Thymus (tissue), 11 donors: ENCODE measurements at regions not wholly inside any gene's neighbourhood (a gene's known extent, or its start where the extent isn't known, plus 50 kb on each side); places are given as distances from the start of the nearest gene placed in this dataset.

Experiments
- DNase-seq, 9 donors: peaks; one replicate each; pipeline ENCODE4 v3.0.0-alpha.2; 2013; ENCODE audit warnings: low spot score in 9 of 9, low read depth in 6 of 9, missing footprints in 1 of 9
- H3K27ac ChIP-seq, 2 donors: one replicate each; pipeline ENCODE4 v1.5.1; 2013; ENCODE audit warnings: control low read depth in 1 of 2, low read depth in 1 of 2, low read length in 1 of 2, mild to moderate bottlenecking in 1 of 2, moderate library complexity in 1 of 2
- H3K27me3 ChIP-seq, 2 donors: one replicate each; pipeline ENCODE4 v1.5.1; 2013; ENCODE audit warnings: low read length in 1 of 2; ENCODE audit not compliant: control insufficient read depth in 2 of 2, insufficient read depth in 1 of 2
- H3K36me3 ChIP-seq, 2 donors: one replicate each; pipeline ENCODE4 v1.5.1; 2013; ENCODE audit warnings: low read length in 1 of 2, mild to moderate bottlenecking in 1 of 2, moderate library complexity in 1 of 2; ENCODE audit not compliant: control insufficient read depth in 2 of 2, insufficient read depth in 2 of 2
- H3K4me1 ChIP-seq, 2 donors: one replicate each; pipeline ENCODE4 v1.5.1; 2013; ENCODE audit warnings: low read length in 2 of 2; ENCODE audit not compliant: control insufficient read depth in 2 of 2, insufficient read depth in 2 of 2
- H3K4me3 ChIP-seq, 2 donors: one replicate each; pipeline ENCODE4 v1.5.1; 2013; ENCODE audit warnings: low read length in 2 of 2, control low read depth in 1 of 2, mild to moderate bottlenecking in 1 of 2
- H3K9me3 ChIP-seq, 2 donors: one replicate each; pipeline ENCODE4 v1.5.1; 2013; ENCODE audit warnings: low read length in 1 of 2, mild to moderate bottlenecking in 1 of 2; ENCODE audit not compliant: control insufficient read depth in 2 of 2, insufficient read depth in 1 of 2
- WGBS: extraction: QIAGEN DNeasy Blood & Tissue Kit; methylation state at CpG from one replicate; pipeline ENCODE4 v1.1.7; 2013; 5-methylcytosine and 5-hydroxymethylcytosine counted together
- donor health status: healthy.

GRCh38 chr7:12074889-12075288, 136.2 kb upstream of the TMEM106B start:
- H3K27me3 ChIP-seq, result no peaks in the 10 kb centered on the region
- H3K4me1 ChIP-seq, result no peaks in the 10 kb centered on the region
- no peak overlapping the region for H3K4me3 ChIP-seq
- WGBS, result 71% methylated on average over 1 of the region's 1 CpG
- no peaks in the 10 kb centered on the region for H3K36me3 ChIP-seq
- H3K27ac ChIP-seq, result no peak overlapping the region
- no peak for DNase-seq
- no peaks in the 10 kb centered on the region for H3K9me3 ChIP-seq

GRCh38 chr7:12080006-12080405, 131.1 kb upstream of the TMEM106B start:
- no peaks in the 10 kb centered on the region for H3K27me3 ChIP-seq
- 72% methylated on average over 3 of the region's 3 CpGs for WGBS
- H3K27ac ChIP-seq, result no peak overlapping the region
- no peak for DNase-seq
- no peaks in the 10 kb centered on the region for H3K36me3 ChIP-seq
- H3K4me3 ChIP-seq, result no peak overlapping the region
- H3K4me1 ChIP-seq, result no peaks in the 10 kb centered on the region
- no peaks in the 10 kb centered on the region for H3K9me3 ChIP-seq

DNA sequence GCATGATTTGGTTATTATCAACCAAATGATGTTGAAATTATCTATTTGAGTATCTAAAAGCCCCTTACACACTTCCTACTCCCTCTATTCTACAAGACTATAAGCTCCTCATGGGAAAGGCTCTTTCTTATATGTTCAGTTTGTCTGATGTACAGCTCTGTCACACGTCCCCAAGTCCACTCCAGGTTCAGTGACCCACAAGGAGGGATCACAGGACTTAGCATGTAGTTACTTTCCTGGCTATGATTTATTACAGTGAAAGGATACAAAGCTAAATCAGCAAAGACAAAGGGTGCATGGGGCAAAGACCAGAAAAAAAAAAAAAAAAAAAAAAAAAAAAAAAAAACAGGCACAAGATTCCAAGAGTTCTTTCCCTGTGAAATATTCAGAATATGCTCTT, 125.6 kb upstream of the TMEM106B start:
- 71% methylated on average over 1 of the region's 1 CpG for WGBS

DNA sequence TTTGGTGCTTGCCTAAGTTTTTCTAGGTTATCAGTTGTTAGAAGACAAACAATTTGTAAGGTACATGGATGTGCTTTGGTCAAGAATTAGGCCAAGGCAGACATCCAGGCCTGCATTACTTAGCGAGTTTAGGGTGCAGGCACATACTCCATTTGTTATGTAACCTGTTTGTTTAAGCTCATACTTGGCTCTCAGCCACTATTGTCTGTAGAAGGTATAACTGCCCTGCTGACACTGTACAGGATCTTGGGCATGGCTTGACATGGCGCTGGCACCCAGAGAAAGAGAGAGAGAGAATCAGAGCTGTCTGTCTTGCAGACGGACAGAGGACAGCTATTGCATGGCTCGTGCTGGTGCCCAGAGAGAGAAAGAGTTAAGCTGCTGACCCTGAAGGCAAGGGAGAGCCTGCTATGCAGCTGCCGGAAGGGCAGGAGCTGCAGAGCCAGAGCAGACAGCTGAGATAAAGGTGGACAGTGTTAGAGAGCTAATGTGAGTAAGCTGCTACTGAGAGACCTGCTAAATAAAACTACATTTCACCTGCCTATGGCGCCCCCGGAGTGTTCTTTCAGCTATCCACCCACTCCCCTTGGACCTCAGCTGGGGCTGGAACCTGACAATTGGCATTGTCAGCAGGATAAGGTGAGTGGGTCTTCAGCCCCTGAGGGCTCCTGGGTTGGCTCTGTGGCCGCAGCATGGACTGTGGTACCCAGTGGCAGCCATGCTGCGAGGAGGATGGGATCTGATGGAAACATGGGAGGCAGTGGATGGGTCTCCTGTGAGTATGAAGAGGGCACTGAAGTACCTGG, 120.9 kb upstream of the TMEM106B start:
- 93% methylated on average over 9 of the region's 9 CpGs for WGBS
- H3K4me1 ChIP-seq, result no peaks in the 10 kb centered on the region
- H3K36me3 ChIP-seq, result no peaks in the 10 kb centered on the region
- no peak for DNase-seq
- H3K27ac ChIP-seq, result no peak overlapping the region
- no peak overlapping the region for H3K4me3 ChIP-seq
- no peaks in the 10 kb centered on the region for H3K9me3 ChIP-seq
- H3K27me3 ChIP-seq, result no peaks in the 10 kb centered on the region

More for the DNA sequence above, 125.6 kb upstream of the TMEM106B start:
- Histone ChIP-seq H3K9me3 (no peaks in the 10 kb centered on the region), H3K27me3 (no peaks in the 10 kb centered on the region), H3K4me1 (no peaks in the 10 kb centered on the region), H3K36me3 (no peaks in the 10 kb centered on the region), H3K27ac (no peak overlapping the region), H3K4me3 (no peak overlapping the region)
- no peak for DNase-seq

GRCh38 chr7:12090757-12091221, 120.3 kb upstream of the TMEM106B start:
- no peak overlapping the region for H3K27ac ChIP-seq
- DNase-seq, result no peak
- 94% methylated on average over 5 of the region's 5 CpGs for WGBS
- no peaks in the 10 kb centered on the region for H3K27me3 ChIP-seq
- no peak overlapping the region for H3K4me3 ChIP-seq
- H3K36me3 ChIP-seq, result no peaks in the 10 kb centered on the region
- H3K4me1 ChIP-seq, result no peaks in the 10 kb centered on the region
- no peaks in the 10 kb centered on the region for H3K9me3 ChIP-seq

GRCh38 chr7:12091231-12091630, 119.9 kb upstream of the TMEM106B start:
- no peak overlapping the region for H3K27ac ChIP-seq
- WGBS, result 92% methylated on average over 4 of the region's 4 CpGs
- no peak overlapping the region for H3K4me3 ChIP-seq
- H3K4me1 ChIP-seq, result no peaks in the 10 kb centered on the region
- H3K36me3 ChIP-seq, result no peaks in the 10 kb centered on the region
- no peaks in the 10 kb centered on the region for H3K9me3 ChIP-seq
- no peak for DNase-seq
- H3K27me3 ChIP-seq, result no peaks in the 10 kb centered on the region

GRCh38 chr7:12092499-12093130, 118.5 kb upstream of the TMEM106B start:
- 92% methylated on average over 5 of the region's 5 CpGs for WGBS

DNA sequence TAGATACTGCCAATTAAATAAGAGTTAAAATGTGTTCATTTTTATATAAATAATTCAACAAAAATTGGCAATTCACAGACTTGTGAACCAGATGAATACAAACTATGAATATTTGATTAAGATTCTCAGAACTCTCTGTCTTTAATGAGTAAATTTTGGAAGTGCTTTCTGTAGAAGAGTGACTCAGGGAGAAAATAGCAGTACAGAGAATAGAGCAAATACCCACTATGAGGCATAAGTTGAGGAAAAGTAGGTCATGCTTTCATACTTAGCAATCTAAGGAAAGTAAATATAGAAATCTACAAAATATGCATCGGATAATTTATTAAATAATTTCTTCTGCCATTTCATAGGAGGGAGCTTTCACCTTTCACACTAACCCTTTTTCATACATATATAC, 117.7 kb upstream of the TMEM106B start:
- no peak overlapping the region for H3K4me3 ChIP-seq
- WGBS, result 98% methylated on average over 1 of the region's 1 CpG
- DNase-seq, result no peak

More at GRCh38 chr7:12092499-12093130, 118.5 kb upstream of the TMEM106B start:
- H3K4me1 ChIP-seq, result no peaks in the 10 kb centered on the region
- H3K36me3 ChIP-seq, result no peaks in the 10 kb centered on the region
- DNase-seq, result no peak
- no peak overlapping the region for H3K27ac ChIP-seq
- H3K9me3 ChIP-seq, result no peaks in the 10 kb centered on the region
- H3K4me3 ChIP-seq, result no peak overlapping the region
- H3K27me3 ChIP-seq, result no peaks in the 10 kb centered on the region

GRCh38 chr7:12094365-12094921, 116.7 kb upstream of the TMEM106B start:
- no peak for DNase-seq
- Histone ChIP-seq H3K9me3 (no peaks in the 10 kb centered on the region), H3K36me3 (no peaks in the 10 kb centered on the region), H3K4me1 (no peaks in the 10 kb centered on the region), H3K27ac (no peak overlapping the region), H3K27me3 (no peaks in the 10 kb centered on the region), H3K4me3 (no peak overlapping the region)
- 71% methylated on average over 4 of the region's 4 CpGs for WGBS

More for the DNA sequence above, 117.7 kb upstream of the TMEM106B start:
- Histone ChIP-seq H3K4me1 (no peaks in the 10 kb centered on the region), H3K27me3 (no peaks in the 10 kb centered on the region), H3K9me3 (no peaks in the 10 kb centered on the region), H3K27ac (no peak overlapping the region), H3K36me3 (no peaks in the 10 kb centered on the region)
